GM10266 (cell line): ENCODE measurements at regions not wholly inside any gene's neighbourhood (a gene's known extent, or its start where the extent isn't known, plus 50 kb on each side); places are given as distances from the start of the nearest gene placed in this dataset.
"Not testable (repeated sequence)": the region's sequence is repeated elsewhere in the genome, so short reads cannot be mapped to it uniquely, and the experiment has no call there.

ENCODE experiments used
- DNase-seq: peaks from one replicate; pipeline ENCODE4 v3.0.0; 2012; ENCODE audit errors: extremely low spot score
- CTCF ChIP-seq: IDR thresholded peaks from 2 replicates; pipeline ENCODE4 v1.5.1; 2012; ENCODE audit warnings: mild to moderate bottlenecking, low read depth; ENCODE audit not compliant: control insufficient read depth, insufficient read depth; ENCODE audit errors: missing control alignments

GRCh38 chr21:22343721-22344120 is 1345.5 kb downstream of the NCAM2 start:
- DNase-seq, result no peak
- TF ChIP-seq CTCF, result no peak

- no peak for TF ChIP-seq CTCF
- DNase-seq, result no peak
Observed at GRCh38 chr21:22345624-22346023, 1347.4 kb downstream of the NCAM2 start.

GRCh38 chr21:22346576-22346975 is 1348.4 kb downstream of the NCAM2 start:
- no peak for TF ChIP-seq CTCF
- DNase-seq, result no peak

GRCh38 chr21:22351076-22351475 is 1352.9 kb downstream of the NCAM2 start:
- DNase-seq, result no peak
- no peak for TF ChIP-seq CTCF

GRCh38 chr21:22352088-22352487 is 1353.9 kb downstream of the NCAM2 start:
- DNase-seq, result no peak
- no peak for TF ChIP-seq CTCF

- DNase-seq, result no peak
- TF ChIP-seq CTCF, result no peak
Observed at GRCh38 chr21:22355949-22356348, 1357.7 kb downstream of the NCAM2 start.

GRCh38 chr21:22356663-22357062 is 1358.5 kb downstream of the NCAM2 start:
- no peak for DNase-seq
- no peak for TF ChIP-seq CTCF

GRCh38 chr21:22359599-22359998 is 1361.4 kb downstream of the NCAM2 start:
- not testable (repeated sequence) for DNase-seq
